Osteocyte (in vitro differentiated cells): ENCODE measurements at regions not wholly inside any gene's neighbourhood (a gene's known extent, or its start where the extent isn't known, plus 50 kb on each side); places are given as distances from the start of the nearest gene placed in this dataset.

ENCODE experiments used
- DNase-seq: peaks from one replicate; pipeline ENCODE4 v3.0.0; 2021; ENCODE audit warnings: mixed read lengths; ENCODE audit not compliant: unreplicated experiment; ENCODE audit errors: extremely low spot score
- H3K27ac Mint-ChIP-seq: one replicate; pipeline ENCODE4 v1.8.0; 2021; ENCODE audit warnings: mild to moderate bottlenecking, mixed read lengths; ENCODE audit not compliant: unreplicated experiment
- H3K27me3 Mint-ChIP-seq: one replicate; pipeline ENCODE4 v1.8.0; 2021; ENCODE audit warnings: mixed read lengths; ENCODE audit not compliant: unreplicated experiment
- H3K36me3 Mint-ChIP-seq: one replicate; pipeline ENCODE4 v1.8.0; 2021; ENCODE audit warnings: mixed read lengths; ENCODE audit not compliant: unreplicated experiment
- H3K4me1 Mint-ChIP-seq: one replicate; pipeline ENCODE4 v1.8.0; 2021; ENCODE audit warnings: mixed read lengths; ENCODE audit not compliant: unreplicated experiment
- H3K4me3 Mint-ChIP-seq: one replicate; pipeline ENCODE4 v1.8.0; 2021; ENCODE audit warnings: mild to moderate bottlenecking, moderate library complexity, mixed read lengths; ENCODE audit not compliant: unreplicated experiment
- H3K9me3 Mint-ChIP-seq: one replicate; pipeline ENCODE4 v1.8.0; 2021; ENCODE audit warnings: mixed read lengths; ENCODE audit not compliant: unreplicated experiment
- TF ChIP-seq, protein P1 (sequence below): fragments of 200-600 bp; sonication (generic); IDR thresholded peaks from 2 replicates; pipeline ENCODE4 v1.5.0; 2021; ENCODE audit warnings: antibody characterized with exemption, mild to moderate bottlenecking, moderate library complexity

DNA sequence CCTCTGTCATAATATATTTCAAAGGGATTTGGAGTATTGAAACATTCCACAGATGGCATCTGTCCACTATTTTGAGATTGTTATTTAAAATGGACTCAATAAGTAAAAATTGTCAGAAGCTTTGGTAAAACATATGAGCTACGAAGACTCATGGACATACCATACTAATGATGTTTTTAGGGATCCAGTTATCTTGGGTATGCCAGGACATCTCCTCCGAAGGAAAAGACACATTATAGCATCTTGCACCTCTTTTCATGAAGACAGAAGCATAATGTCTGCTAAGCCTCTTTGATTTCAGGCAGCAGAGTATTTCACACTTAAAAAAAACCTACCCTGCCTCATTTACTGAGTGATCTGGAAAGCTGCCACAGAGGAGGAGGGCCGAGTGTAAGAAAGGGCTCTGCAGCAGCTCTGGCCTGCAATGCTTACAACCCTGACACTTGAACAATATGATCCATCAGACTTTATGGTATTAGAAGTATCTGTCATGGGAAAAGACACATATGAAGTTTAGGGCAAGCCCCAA, 284.8 kb downstream of the TUSC7 start:
- Mint-ChIP-seq H3K36me3 (no peaks in the 10 kb centered on the region), H3K27me3 (peaks cover under 1% of the 10 kb centered on the region), H3K4me1 (peaks cover 33% of the 10 kb centered on the region), H3K9me3 (no peaks in the 10 kb centered on the region), H3K4me3 (no peak overlapping the region), H3K27ac (no peak overlapping the region)
- DNase-seq = no peak
- TF ChIP-seq, protein P1, sequence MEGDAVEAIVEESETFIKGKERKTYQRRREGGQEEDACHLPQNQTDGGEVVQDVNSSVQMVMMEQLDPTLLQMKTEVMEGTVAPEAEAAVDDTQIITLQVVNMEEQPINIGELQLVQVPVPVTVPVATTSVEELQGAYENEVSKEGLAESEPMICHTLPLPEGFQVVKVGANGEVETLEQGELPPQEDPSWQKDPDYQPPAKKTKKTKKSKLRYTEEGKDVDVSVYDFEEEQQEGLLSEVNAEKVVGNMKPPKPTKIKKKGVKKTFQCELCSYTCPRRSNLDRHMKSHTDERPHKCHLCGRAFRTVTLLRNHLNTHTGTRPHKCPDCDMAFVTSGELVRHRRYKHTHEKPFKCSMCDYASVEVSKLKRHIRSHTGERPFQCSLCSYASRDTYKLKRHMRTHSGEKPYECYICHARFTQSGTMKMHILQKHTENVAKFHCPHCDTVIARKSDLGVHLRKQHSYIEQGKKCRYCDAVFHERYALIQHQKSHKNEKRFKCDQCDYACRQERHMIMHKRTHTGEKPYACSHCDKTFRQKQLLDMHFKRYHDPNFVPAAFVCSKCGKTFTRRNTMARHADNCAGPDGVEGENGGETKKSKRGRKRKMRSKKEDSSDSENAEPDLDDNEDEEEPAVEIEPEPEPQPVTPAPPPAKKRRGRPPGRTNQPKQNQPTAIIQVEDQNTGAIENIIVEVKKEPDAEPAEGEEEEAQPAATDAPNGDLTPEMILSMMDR = no peak

DNA sequence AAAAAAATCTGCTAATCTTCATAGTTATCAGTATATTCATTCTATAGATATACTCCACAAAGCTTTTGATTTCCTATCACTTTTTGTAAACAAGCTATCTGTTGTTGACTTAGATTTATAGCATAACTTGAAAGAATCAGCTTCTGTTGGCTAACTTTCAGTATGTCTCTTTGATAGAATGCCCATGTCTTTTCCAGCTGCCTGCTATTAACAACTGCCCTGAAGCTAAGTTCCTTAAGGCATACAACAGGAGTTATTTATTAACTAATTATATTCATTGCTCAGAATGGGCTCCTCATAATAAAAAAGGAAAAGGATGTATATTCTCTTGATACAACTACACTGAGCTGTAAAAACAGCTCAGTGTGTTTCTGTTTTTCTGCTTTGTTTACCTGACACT, 293.9 kb downstream of the TUSC7 start:
- TF ChIP-seq, protein P1 = no peak
- DNase-seq = no peak
- Mint-ChIP-seq H3K36me3 (no peaks in the 10 kb centered on the region), H3K27ac (no peak overlapping the region), H3K4me1 (peaks cover 19% of the 10 kb centered on the region), H3K4me3 (no peak overlapping the region), H3K9me3 (no peaks in the 10 kb centered on the region), H3K27me3 (peaks cover 10% of the 10 kb centered on the region)

DNA sequence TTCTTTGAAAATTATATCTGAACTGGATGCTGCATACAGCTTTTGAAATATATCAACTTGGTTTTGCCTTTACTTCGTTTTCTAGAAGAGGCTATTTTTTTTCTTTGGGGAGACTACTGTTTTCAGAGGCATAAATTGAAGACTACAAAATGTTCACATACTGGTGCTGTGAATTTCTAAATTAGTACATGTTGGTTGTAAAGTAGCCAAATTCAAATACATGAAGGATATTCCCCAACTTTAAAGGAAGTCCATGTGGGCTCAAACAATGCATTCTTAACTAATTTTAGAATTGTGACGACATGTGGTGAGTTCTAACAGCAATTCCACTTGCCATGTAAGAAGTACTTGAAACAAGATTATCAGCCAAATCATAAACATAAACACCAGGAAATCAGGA, 295.7 kb downstream of the TUSC7 start:
- H3K4me1 Mint-ChIP-seq = peaks cover 13% of the 10 kb centered on the region
- H3K27me3 Mint-ChIP-seq = peaks cover 14% of the 10 kb centered on the region
- H3K9me3 Mint-ChIP-seq = no peaks in the 10 kb centered on the region
- no peak for DNase-seq
- TF ChIP-seq, protein P1 = no peak
- H3K27ac Mint-ChIP-seq = no peak overlapping the region
- no peak overlapping the region for H3K4me3 Mint-ChIP-seq
- no peaks in the 10 kb centered on the region for H3K36me3 Mint-ChIP-seq

DNA sequence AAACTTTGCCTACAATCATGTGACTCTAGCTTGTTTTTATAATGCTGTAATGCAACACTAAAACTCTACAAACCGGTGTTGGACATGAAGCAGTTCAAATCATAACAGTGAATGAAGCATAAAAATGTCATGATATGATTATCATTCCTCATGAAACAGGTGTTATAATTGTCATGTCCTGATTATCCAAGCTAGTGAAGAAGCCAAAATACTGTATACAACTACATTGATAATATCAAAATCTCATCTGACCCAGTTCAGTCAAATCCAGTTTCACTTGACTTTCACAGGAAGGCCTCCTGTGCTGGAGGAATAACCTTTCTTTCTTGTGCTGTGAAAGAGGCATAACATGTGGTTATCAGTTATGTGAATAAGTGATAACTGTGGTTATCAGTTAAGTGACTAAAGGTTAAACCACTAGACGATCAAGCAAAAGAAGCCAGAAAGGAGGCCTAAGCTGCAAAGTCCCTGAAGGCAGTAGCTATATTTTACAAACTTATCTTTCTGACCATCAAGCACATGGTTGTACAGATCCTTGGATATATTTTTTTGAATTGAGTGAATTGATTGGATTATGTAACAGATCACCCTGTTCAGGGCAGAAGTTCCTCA, 296.4 kb downstream of the TUSC7 start:
- Mint-ChIP-seq H3K27ac (no peak overlapping the region), H3K9me3 (no peaks in the 10 kb centered on the region), H3K4me3 (no peak overlapping the region), H3K27me3 (peaks cover 12% of the 10 kb centered on the region), H3K4me1 (peaks cover 13% of the 10 kb centered on the region), H3K36me3 (no peaks in the 10 kb centered on the region)
- TF ChIP-seq, protein P1 = no peak
- no peak for DNase-seq

DNA sequence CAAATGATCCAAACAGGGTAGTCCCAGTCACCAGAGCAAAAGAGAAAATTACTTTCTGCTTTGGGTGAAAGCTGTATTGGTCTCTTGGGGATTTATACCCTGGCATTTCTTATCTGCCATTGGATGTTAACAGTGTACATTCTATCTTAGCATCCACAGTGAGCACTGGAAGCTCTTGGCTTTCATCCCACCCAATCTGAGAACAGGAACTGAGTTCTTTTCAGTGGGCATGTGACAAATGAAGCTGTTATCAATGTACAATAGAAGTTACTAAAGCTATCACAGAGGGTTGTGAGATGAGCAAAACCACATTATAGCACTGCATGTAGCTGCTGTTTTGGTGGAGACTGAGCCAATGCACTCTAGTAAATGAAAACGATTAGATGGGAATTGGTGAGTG, 300.7 kb downstream of the TUSC7 start:
- H3K4me1 Mint-ChIP-seq = peaks cover 6% of the 10 kb centered on the region
- H3K9me3 Mint-ChIP-seq = no peaks in the 10 kb centered on the region
- H3K27me3 Mint-ChIP-seq = peaks cover 15% of the 10 kb centered on the region
- no peak for DNase-seq
- TF ChIP-seq, protein P1 = no peak
- H3K4me3 Mint-ChIP-seq = no peak overlapping the region
- no peaks in the 10 kb centered on the region for H3K36me3 Mint-ChIP-seq
- no peak overlapping the region for H3K27ac Mint-ChIP-seq
